ENCODE measurements at regions not wholly inside any gene's neighbourhood (a gene's known extent, or its start where the extent isn't known, plus 50 kb on each side); places are given as distances from the start of the nearest gene placed in this dataset.

DNA sequence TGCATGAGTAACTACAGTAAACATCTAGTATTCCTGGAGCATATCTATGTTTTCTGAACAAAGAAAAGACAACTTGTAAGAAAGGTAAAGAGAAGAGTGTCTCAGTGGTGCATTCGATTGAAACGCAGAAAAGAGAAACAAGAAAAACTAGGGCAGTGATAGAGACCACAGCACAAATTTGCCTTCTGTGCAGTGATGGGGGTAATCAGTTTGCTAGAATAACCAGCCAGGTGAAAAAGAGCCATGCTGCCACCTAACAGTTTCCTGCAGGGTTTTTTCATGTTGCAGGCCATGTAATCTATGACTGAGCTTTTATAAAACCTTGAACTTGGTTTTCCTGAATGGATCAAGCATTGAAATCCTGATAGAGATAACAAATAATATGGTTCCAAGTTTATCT is 198.4 kb upstream of the MEF2C start:
- no peak for ATAC-seq
- TF ChIP-seq ZFP30 (CRISPR knock-in tag; IDR thresholded peaks at IDR 0.05) = no peak
- TF ChIP-seq, protein P1, sequence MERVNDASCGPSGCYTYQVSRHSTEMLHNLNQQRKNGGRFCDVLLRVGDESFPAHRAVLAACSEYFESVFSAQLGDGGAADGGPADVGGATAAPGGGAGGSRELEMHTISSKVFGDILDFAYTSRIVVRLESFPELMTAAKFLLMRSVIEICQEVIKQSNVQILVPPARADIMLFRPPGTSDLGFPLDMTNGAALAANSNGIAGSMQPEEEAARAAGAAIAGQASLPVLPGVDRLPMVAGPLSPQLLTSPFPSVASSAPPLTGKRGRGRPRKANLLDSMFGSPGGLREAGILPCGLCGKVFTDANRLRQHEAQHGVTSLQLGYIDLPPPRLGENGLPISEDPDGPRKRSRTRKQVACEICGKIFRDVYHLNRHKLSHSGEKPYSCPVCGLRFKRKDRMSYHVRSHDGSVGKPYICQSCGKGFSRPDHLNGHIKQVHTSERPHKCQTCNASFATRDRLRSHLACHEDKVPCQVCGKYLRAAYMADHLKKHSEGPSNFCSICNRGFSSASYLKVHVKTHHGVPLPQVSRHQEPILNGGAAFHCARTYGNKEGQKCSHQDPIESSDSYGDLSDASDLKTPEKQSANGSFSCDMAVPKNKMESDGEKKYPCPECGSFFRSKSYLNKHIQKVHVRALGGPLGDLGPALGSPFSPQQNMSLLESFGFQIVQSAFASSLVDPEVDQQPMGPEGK (CRISPR knock-in tag; IDR thresholded peaks at IDR 0.05; ENCODE audit: borderline replicate concordance) = no peak
- no peak for TF ChIP-seq TCF4 (CRISPR knock-in tag; IDR thresholded peaks at IDR 0.05; ENCODE audit: borderline replicate concordance)
- TF ChIP-seq, protein P2, sequence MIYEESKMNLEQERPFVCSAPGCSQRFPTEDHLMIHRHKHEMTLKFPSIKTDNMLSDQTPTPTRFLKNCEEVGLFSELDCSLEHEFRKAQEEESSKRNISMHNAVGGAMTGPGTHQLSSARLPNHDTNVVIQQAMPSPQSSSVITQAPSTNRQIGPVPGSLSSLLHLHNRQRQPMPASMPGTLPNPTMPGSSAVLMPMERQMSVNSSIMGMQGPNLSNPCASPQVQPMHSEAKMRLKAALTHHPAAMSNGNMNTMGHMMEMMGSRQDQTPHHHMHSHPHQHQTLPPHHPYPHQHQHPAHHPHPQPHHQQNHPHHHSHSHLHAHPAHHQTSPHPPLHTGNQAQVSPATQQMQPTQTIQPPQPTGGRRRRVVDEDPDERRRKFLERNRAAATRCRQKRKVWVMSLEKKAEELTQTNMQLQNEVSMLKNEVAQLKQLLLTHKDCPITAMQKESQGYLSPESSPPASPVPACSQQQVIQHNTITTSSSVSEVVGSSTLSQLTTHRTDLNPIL (CRISPR knock-in tag; IDR thresholded peaks at IDR 0.05; ENCODE audit: low read depth) = no peak
- TF ChIP-seq, protein P3, sequence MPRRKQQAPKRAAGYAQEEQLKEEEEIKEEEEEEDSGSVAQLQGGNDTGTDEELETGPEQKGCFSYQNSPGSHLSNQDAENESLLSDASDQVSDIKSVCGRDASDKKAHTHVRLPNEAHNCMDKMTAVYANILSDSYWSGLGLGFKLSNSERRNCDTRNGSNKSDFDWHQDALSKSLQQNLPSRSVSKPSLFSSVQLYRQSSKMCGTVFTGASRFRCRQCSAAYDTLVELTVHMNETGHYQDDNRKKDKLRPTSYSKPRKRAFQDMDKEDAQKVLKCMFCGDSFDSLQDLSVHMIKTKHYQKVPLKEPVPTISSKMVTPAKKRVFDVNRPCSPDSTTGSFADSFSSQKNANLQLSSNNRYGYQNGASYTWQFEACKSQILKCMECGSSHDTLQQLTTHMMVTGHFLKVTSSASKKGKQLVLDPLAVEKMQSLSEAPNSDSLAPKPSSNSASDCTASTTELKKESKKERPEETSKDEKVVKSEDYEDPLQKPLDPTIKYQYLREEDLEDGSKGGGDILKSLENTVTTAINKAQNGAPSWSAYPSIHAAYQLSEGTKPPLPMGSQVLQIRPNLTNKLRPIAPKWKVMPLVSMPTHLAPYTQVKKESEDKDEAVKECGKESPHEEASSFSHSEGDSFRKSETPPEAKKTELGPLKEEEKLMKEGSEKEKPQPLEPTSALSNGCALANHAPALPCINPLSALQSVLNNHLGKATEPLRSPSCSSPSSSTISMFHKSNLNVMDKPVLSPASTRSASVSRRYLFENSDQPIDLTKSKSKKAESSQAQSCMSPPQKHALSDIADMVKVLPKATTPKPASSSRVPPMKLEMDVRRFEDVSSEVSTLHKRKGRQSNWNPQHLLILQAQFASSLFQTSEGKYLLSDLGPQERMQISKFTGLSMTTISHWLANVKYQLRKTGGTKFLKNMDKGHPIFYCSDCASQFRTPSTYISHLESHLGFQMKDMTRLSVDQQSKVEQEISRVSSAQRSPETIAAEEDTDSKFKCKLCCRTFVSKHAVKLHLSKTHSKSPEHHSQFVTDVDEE (CRISPR knock-in tag; IDR thresholded peaks at IDR 0.05) = no peak
- TF ChIP-seq, protein P4, sequence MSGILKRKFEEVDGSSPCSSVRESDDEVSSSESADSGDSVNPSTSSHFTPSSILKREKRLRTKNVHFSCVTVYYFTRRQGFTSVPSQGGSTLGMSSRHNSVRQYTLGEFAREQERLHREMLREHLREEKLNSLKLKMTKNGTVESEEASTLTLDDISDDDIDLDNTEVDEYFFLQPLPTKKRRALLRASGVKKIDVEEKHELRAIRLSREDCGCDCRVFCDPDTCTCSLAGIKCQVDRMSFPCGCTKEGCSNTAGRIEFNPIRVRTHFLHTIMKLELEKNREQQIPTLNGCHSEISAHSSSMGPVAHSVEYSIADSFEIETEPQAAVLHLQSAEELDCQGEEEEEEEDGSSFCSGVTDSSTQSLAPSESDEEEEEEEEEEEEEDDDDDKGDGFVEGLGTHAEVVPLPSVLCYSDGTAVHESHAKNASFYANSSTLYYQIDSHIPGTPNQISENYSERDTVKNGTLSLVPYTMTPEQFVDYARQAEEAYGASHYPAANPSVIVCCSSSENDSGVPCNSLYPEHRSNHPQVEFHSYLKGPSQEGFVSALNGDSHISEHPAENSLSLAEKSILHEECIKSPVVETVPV (CRISPR knock-in tag; IDR thresholded peaks at IDR 0.05) = no peak
- no peak for TF ChIP-seq ZFP3 (CRISPR knock-in tag; IDR thresholded peaks at IDR 0.05)
- no peak for TF ChIP-seq PPARA (CRISPR knock-in tag; IDR thresholded peaks at IDR 0.05; ENCODE audit: borderline replicate concordance)
- no peak for TF ChIP-seq CSDC2 (CRISPR knock-in tag; IDR thresholded peaks at IDR 0.05)
- TF ChIP-seq SNAI2 (CRISPR knock-in tag; IDR thresholded peaks at IDR 0.05) = no peak
- TF ChIP-seq RARB (CRISPR knock-in tag; IDR thresholded peaks at IDR 0.05) = no peak
- no peak for TF ChIP-seq ISL1 (CRISPR knock-in tag; IDR thresholded peaks at IDR 0.05)
- no peak for TF ChIP-seq ZNF565 (CRISPR knock-in tag; conservative IDR thresholded peaks at IDR 0.05; ENCODE audit: low read depth)
- TF ChIP-seq GLIS3 (CRISPR knock-in tag; IDR thresholded peaks at IDR 0.05) = no peak
- TF ChIP-seq ZNF70 (CRISPR knock-in tag; IDR thresholded peaks at IDR 0.05) = no peak
- no peak for TF ChIP-seq BACH2 (CRISPR knock-in tag; IDR thresholded peaks at IDR 0.05; ENCODE audit: borderline replicate concordance)
- TF ChIP-seq ESRRG (CRISPR knock-in tag; IDR thresholded peaks at IDR 0.05) = no peak
- no peak for TF ChIP-seq OSR1 (CRISPR knock-in tag; IDR thresholded peaks at IDR 0.05)
- no peak for TF ChIP-seq ZC3H10 (CRISPR knock-in tag; IDR thresholded peaks at IDR 0.05)

DNA sequence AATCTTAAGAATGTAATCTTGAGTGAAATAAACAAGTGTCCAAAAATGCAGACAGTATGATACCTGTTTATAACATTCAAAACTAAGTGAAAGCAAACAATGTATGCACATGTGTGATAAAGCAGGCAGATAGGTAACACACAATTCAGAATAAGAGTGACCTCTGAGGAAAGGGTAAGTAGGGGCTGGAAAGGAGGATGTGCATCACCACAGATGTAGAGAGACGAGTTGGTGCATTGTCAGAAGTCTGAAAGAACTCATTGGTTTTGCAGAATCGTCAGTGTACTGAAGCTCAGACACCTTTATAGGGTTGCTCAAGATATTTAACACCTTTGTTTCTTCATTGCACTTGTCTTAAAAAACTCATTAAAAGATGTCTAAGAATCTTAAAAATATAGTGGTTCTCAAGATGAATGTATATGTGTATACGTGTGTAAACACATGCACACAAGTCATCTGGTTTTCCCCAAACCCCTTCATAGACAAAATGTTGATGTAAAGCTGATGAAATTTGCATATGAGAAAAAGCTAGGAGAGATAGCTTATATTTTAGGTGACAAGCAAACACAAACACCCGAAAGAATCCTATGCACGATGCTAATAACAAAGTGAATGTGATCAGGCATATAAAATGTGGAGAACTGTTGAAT is 197.6 kb upstream of the MEF2C start:
- ATAC-seq = no peak
- TF ChIP-seq, protein P5, sequence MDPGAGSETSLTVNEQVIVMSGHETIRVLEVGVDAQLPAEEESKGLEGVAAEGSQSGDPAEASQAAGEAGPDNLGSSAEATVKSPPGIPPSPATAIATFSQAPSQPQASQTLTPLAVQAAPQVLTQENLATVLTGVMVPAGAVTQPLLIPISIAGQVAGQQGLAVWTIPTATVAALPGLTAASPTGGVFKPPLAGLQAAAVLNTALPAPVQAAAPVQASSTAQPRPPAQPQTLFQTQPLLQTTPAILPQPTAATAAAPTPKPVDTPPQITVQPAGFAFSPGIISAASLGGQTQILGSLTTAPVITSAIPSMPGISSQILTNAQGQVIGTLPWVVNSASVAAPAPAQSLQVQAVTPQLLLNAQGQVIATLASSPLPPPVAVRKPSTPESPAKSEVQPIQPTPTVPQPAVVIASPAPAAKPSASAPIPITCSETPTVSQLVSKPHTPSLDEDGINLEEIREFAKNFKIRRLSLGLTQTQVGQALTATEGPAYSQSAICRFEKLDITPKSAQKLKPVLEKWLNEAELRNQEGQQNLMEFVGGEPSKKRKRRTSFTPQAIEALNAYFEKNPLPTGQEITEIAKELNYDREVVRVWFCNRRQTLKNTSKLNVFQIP (CRISPR knock-in tag; IDR thresholded peaks at IDR 0.05; ENCODE audit: borderline replicate concordance, low read depth) = no peak
- TF ChIP-seq, protein P4 (CRISPR knock-in tag; IDR thresholded peaks at IDR 0.05) = no peak
- no peak for TF ChIP-seq ZFP3 (CRISPR knock-in tag; IDR thresholded peaks at IDR 0.05)
- TF ChIP-seq OSR1 (CRISPR knock-in tag; IDR thresholded peaks at IDR 0.05) = no peak
- no peak for TF ChIP-seq ZNF70 (CRISPR knock-in tag; IDR thresholded peaks at IDR 0.05)
- TF ChIP-seq ZNF565 (CRISPR knock-in tag; conservative IDR thresholded peaks at IDR 0.05; ENCODE audit: low read depth) = no peak
- no peak for TF ChIP-seq TCF4 (CRISPR knock-in tag; IDR thresholded peaks at IDR 0.05; ENCODE audit: borderline replicate concordance)
- TF ChIP-seq ARNTL (CRISPR knock-in tag; IDR thresholded peaks at IDR 0.05; ENCODE audit: borderline replicate concordance, low read depth) = no peak
